ENCODE measurements at regions not wholly inside any gene's neighbourhood (a gene's known extent, or its start where the extent isn't known, plus 50 kb on each side); places are given as distances from the start of the nearest gene placed in this dataset.

- whole genome bisulfite sequencing (ENCODE audit: insufficient coverage), result no CpG with 5 or more reads among the region's 2 CpGs
- no peak overlapping the region for H3K4me2 ChIP-seq (replicated peaks; ENCODE audit: extremely low read depth, low read length, poor library complexity, severe bottlenecking)
- no peak overlapping the region for H3K4me3 ChIP-seq (replicated peaks in 1 of 3; ENCODE audit: low read depth in 2 of 3, low read length in 3 of 3)
- no peaks in the 10 kb centered on the region for H3K4me1 ChIP-seq (ENCODE audit: control insufficient read depth in 1 of 2, insufficient read depth in 2 of 2, low read length in 2 of 2)
- TF ChIP-seq, protein P1, sequence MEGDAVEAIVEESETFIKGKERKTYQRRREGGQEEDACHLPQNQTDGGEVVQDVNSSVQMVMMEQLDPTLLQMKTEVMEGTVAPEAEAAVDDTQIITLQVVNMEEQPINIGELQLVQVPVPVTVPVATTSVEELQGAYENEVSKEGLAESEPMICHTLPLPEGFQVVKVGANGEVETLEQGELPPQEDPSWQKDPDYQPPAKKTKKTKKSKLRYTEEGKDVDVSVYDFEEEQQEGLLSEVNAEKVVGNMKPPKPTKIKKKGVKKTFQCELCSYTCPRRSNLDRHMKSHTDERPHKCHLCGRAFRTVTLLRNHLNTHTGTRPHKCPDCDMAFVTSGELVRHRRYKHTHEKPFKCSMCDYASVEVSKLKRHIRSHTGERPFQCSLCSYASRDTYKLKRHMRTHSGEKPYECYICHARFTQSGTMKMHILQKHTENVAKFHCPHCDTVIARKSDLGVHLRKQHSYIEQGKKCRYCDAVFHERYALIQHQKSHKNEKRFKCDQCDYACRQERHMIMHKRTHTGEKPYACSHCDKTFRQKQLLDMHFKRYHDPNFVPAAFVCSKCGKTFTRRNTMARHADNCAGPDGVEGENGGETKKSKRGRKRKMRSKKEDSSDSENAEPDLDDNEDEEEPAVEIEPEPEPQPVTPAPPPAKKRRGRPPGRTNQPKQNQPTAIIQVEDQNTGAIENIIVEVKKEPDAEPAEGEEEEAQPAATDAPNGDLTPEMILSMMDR (IDR thresholded peaks at IDR 0.05), result no peak
- H3K9me3 ChIP-seq (replicated peaks in 1 of 2; ENCODE audit: control insufficient read depth in 1 of 2, insufficient read depth in 1 of 2, low read length in 2 of 2), result no peaks in the 10 kb centered on the region
- intact Hi-C loops (cut with micrococcal nuclease), result no loop called here
- H3K36me3 ChIP-seq (replicated peaks in 1 of 2; ENCODE audit: control insufficient read depth in 1 of 2, insufficient read depth in 2 of 2, low read length in 2 of 2), result no peaks in the 10 kb centered on the region
- no peaks in the 10 kb centered on the region for H3K27me3 ChIP-seq (ENCODE audit: control insufficient read depth in 2 of 2, insufficient read depth in 2 of 2, low read length in 2 of 2)
- no peaks in the 10 kb centered on the region for H3K79me2 ChIP-seq (ENCODE audit: insufficient read depth, low read length)
- no peak overlapping the region for H3K27ac ChIP-seq (ENCODE audit: low read depth in 1 of 2, low read length in 2 of 2)
- no peaks in the 10 kb centered on the region for H3K9me3 Mint-ChIP-seq
- H3K4me3 Mint-ChIP-seq, result no peak overlapping the region
- no peaks in the 10 kb centered on the region for H3K27me3 Mint-ChIP-seq (ENCODE audit: low read depth in 3 of 3)
- H3K4me1 Mint-ChIP-seq, result no peaks in the 10 kb centered on the region
- no peak for DNase-seq
- H3K36me3 Mint-ChIP-seq, result no peaks in the 10 kb centered on the region
- no peaks in the 10 kb centered on the region for H4K20me1 ChIP-seq (ENCODE audit: insufficient read depth, low read length)
- H3K27ac Mint-ChIP-seq, result no peak overlapping the region
- H3K9ac ChIP-seq (ENCODE audit: insufficient read depth, low read length, poor library complexity, severe bottlenecking), result no peak overlapping the region
- H2AFZ ChIP-seq (ENCODE audit: insufficient read depth, low read depth, low read length, poor library complexity, severe bottlenecking), result no peak overlapping the region
Measured at GRCh38 chr17:53330756-53331155, 492.0 kb upstream of the KIF2B start.

DNA sequence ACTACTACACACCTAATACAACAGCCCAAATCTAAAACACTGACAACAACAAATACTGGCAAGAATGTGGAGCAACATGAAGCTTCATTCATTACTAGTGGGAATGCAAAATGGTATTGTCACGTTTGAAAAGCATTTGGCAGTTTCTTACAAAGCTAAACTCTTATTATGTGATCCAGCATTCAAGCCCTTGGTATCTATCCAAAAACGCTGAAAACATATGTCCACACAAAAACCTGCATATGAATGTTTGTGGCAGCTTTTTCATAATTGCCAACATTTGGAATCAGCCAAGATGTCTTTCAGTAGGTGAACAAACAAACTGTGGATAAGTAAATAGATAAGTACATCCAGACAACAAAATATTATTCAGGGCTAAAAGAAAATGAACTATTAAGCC lies 501.1 kb upstream of the KIF2B start:
- TF ChIP-seq, protein P1 (IDR thresholded peaks at IDR 0.05), result no peak
- no peak for DNase-seq
- no peaks in the 10 kb centered on the region for H3K79me2 ChIP-seq (ENCODE audit: insufficient read depth, low read length)
- Mint-ChIP-seq H3K4me1 (no peaks in the 10 kb centered on the region), H3K9me3 (peaks cover 0 to 4% (median 0%) of the 10 kb centered on the region in 7 donors), H3K4me3 (no peak overlapping the region), H3K27me3 (ENCODE audit: low read depth in 3 of 3) (no peaks in the 10 kb centered on the region), H3K36me3 (no peaks in the 10 kb centered on the region), H3K27ac (no peak overlapping the region)
- H2AFZ ChIP-seq (ENCODE audit: insufficient read depth, low read depth, low read length, poor library complexity, severe bottlenecking), result no peak overlapping the region
- H3K4me1 ChIP-seq (ENCODE audit: control insufficient read depth in 1 of 2, insufficient read depth in 2 of 2, low read length in 2 of 2), result no peaks in the 10 kb centered on the region
- no peak overlapping the region for H3K4me2 ChIP-seq (replicated peaks; ENCODE audit: extremely low read depth, low read length, poor library complexity, severe bottlenecking)
- no peaks in the 10 kb centered on the region for H3K27me3 ChIP-seq (ENCODE audit: control insufficient read depth in 2 of 2, insufficient read depth in 2 of 2, low read length in 2 of 2)
- no CpG with 5 or more reads among the region's 2 CpGs for WGBS (ENCODE audit: insufficient coverage)
- no peak overlapping the region for H3K27ac ChIP-seq (ENCODE audit: low read depth in 1 of 2, low read length in 2 of 2)
- intact Hi-C loops (cut with micrococcal nuclease), result no loop called here
- H3K9ac ChIP-seq (ENCODE audit: insufficient read depth, low read length, poor library complexity, severe bottlenecking), result no peak overlapping the region
- no peak overlapping the region for H3K4me3 ChIP-seq (replicated peaks in 1 of 3; ENCODE audit: low read depth in 2 of 3, low read length in 3 of 3)
- no peaks in the 10 kb centered on the region for H3K36me3 ChIP-seq (replicated peaks in 1 of 2; ENCODE audit: control insufficient read depth in 1 of 2, insufficient read depth in 2 of 2, low read length in 2 of 2)
- no peaks in the 10 kb centered on the region for H4K20me1 ChIP-seq (ENCODE audit: insufficient read depth, low read length)
- H3K9me3 ChIP-seq (replicated peaks in 1 of 2; ENCODE audit: control insufficient read depth in 1 of 2, insufficient read depth in 1 of 2, low read length in 2 of 2), result no peaks in the 10 kb centered on the region
